HCT116 (cell line): ENCODE measurements at regions not wholly inside any gene's neighbourhood (a gene's known extent, or its start where the extent isn't known, plus 50 kb on each side); places are given as distances from the start of the nearest gene placed in this dataset.

Experiments
- ATAC-seq: fragments of 200-7000 bp; cut with Tn5 transposase; 2 replicates; pipeline ENCODE4 v1.9.1; 2020; ENCODE audit warnings: mild to moderate bottlenecking, moderate library complexity
- BruUV-seq: library from RNA; stranded (reverse); fragments of 400-500 nt; replicated peaks from 2 replicates; lab custom pipeline; 2021; lab: Mats Ljungman, UMichigan
- CTCF ChIA-PET: fragments of 300-600 bp; sonication (Branson Sonifier 250); formaldehyde crosslinking; loops from one replicate; lab custom pipeline; 2021; ENCODE audit warnings: antibody characterized with exemption; lab: Charles Lee
- POLR2A ChIA-PET: fragments of 300-600, 350-600 bp; sonication (Branson Sonifier 250); formaldehyde crosslinking; loops from one replicate; lab custom pipeline; 2021; ENCODE audit warnings: antibody characterized with exemption; lab: Charles Lee
- RAD21 ChIA-PET, 2 experiments: fragments of 300-600 bp; sonication (Branson Sonifier 250); formaldehyde crosslinking; loops; one replicate each; lab custom pipeline; 2023; ENCODE audit warnings: low total read pairs in 2 of 2; ENCODE audit not compliant: uncharacterized antibody in 2 of 2, unreplicated experiment in 2 of 2, low non-redundant PET in 1 of 2; lab: Charles Lee
- DNase-seq: peaks from one replicate; pipeline ENCODE4 v3.0.0-alpha.2; 2010; ENCODE audit warnings: low read depth, low spot score
- H2AFZ ChIP-seq: fragments of 200-600 bp; shearing (Covaris generic), sonication (generic); 2 replicates; pipeline ENCODE4 v1.6.1; 2017; ENCODE audit warnings: low read depth, mixed run types, mixed read lengths, antibody characterized with exemption, low read length; ENCODE audit not compliant: poor library complexity, severe bottlenecking
- H3K27ac ChIP-seq: 2 replicates; pipeline ENCODE4 v1.5.1; 2012; ENCODE audit warnings: low read depth, low read length
- H3K27me3 ChIP-seq: fragments of 200-600 bp; sonication (generic); 2 replicates; pipeline ENCODE4 v1.6.1; 2016; ENCODE audit warnings: mixed run types, low read length, mixed read lengths; ENCODE audit not compliant: insufficient read depth
- H3K36me3 ChIP-seq, 2 experiments: fragments of 200-500 bp in 1 of 2; fragments of 200-600 bp in 1 of 2; sonication (Bioruptor generic) in 1 of 2; sonication (generic) in 1 of 2; 2 replicates each; pipeline versions ENCODE4 v1.5.1 to v1.6.1; 2014 to 2016; ENCODE audit warnings: low read length in 2 of 2, inconsistent platforms in 1 of 2, mixed read lengths in 1 of 2, mixed run types in 1 of 2; ENCODE audit not compliant: insufficient read depth in 2 of 2, control insufficient read depth in 1 of 2
- H3K4me1 ChIP-seq, 2 experiments: fragments of 200-600 bp in 1 of 2; sonication (generic) in 1 of 2; 2 replicates each; pipeline versions ENCODE4 v1.5.1 to v1.6.1; 2012 to 2017; ENCODE audit warnings: low read length in 2 of 2, inconsistent platforms in 1 of 2, mild to moderate bottlenecking in 1 of 2, mixed read lengths in 1 of 2, mixed run types in 1 of 2, moderate library complexity in 1 of 2; ENCODE audit not compliant: insufficient read depth in 2 of 2, control insufficient read depth in 1 of 2
- H3K4me2 ChIP-seq: fragments of 200-600 bp; sonication (generic); 2 replicates; pipeline ENCODE4 v1.6.1; 2017; ENCODE audit warnings: mixed run types, low read length, mixed read lengths
- H3K4me3 ChIP-seq, 2 experiments: fragments of 200-600 bp in 1 of 2; sonication (generic) in 1 of 2; replicated peaks in 1 of 2; 2 replicates each; pipeline ENCODE4 v1.5.1; 2011 to 2016; ENCODE audit warnings: low read length in 2 of 2, control low read depth in 1 of 2, low read depth in 1 of 2, mild to moderate bottlenecking in 1 of 2, mixed read lengths in 1 of 2, mixed run types in 1 of 2
- H3K79me2 ChIP-seq: fragments of 200-600 bp; sonication (generic); 2 replicates; pipeline ENCODE4 v1.6.1; 2017; ENCODE audit warnings: mild to moderate bottlenecking, mixed run types, low read length, moderate library complexity, mixed read lengths; ENCODE audit not compliant: insufficient read depth
- H3K9ac ChIP-seq: fragments of 200-600 bp; sonication (generic); 2 replicates; pipeline ENCODE4 v1.6.1; 2016; ENCODE audit warnings: low read length, mixed read lengths
- H3K9me2 ChIP-seq: fragments of 200-600 bp; sonication (generic), shearing (Covaris generic); 2 replicates; pipeline ENCODE4 v1.6.1; 2017; ENCODE audit warnings: mixed run types, mild to moderate bottlenecking, moderate library complexity; ENCODE audit not compliant: insufficient read depth
- H3K9me3 ChIP-seq, 2 experiments: fragments of 200-500 bp in 1 of 2; fragments of 200-600 bp in 1 of 2; sonication (Bioruptor generic) in 1 of 2; sonication (generic) in 1 of 2; 2 replicates each; pipeline ENCODE4 v1.6.1; 2014 to 2017; ENCODE audit warnings: low read length in 2 of 2, mixed read lengths in 2 of 2, inconsistent platforms in 1 of 2, low read depth in 1 of 2, mild to moderate bottlenecking in 1 of 2, mixed run types in 1 of 2, moderate library complexity in 1 of 2; ENCODE audit not compliant: control insufficient read depth in 1 of 2, insufficient read depth in 1 of 2
- H4K20me1 ChIP-seq: fragments of 200-600 bp; sonication (generic), shearing (Covaris generic); 2 replicates; pipeline ENCODE4 v1.6.1; 2017; ENCODE audit warnings: mixed run types, mild to moderate bottlenecking, moderate library complexity; ENCODE audit not compliant: insufficient read depth
- ATF3 ChIP-seq: IDR thresholded peaks from 2 replicates; pipeline ENCODE4 v1.6.1; 2012
- CBX3 ChIP-seq: IDR thresholded peaks from 2 replicates; pipeline ENCODE4 v1.6.1; 2012; ENCODE audit warnings: low read depth
- CEBPB ChIP-seq: IDR thresholded peaks from 2 replicates; pipeline ENCODE4 v1.6.1; 2012; ENCODE audit warnings: low read depth
- CTCF ChIP-seq, 3 experiments: fragments of 200-600 bp in 1 of 3; sonication (generic) in 1 of 3; IDR thresholded peaks in 2 of 3; conservative IDR thresholded peaks in 1 of 3; 2 replicates each; pipeline ENCODE4 v1.5.1; 2012 to 2017; ENCODE audit warnings: low read depth in 2 of 3, low read length in 2 of 3, antibody characterized with exemption in 1 of 3, borderline replicate concordance in 1 of 3, control low read depth in 1 of 3, mild to moderate bottlenecking in 1 of 3, mixed read lengths in 1 of 3, mixed run types in 1 of 3, moderate library complexity in 1 of 3; ENCODE audit not compliant: insufficient read depth in 1 of 3
- EGR1 ChIP-seq: IDR thresholded peaks from 2 replicates; pipeline ENCODE4 v1.6.1; 2012; ENCODE audit warnings: low read depth
- ELF1 ChIP-seq: IDR thresholded peaks from 2 replicates; pipeline ENCODE4 v1.6.1; 2012; ENCODE audit warnings: low read depth, borderline replicate concordance
- EZH2 ChIP-seq: fragments of 200-600 bp; sonication (generic); IDR thresholded peaks from 2 replicates; pipeline ENCODE4 v1.6.1; 2017; ENCODE audit warnings: antibody characterized with exemption, mixed run types
- FOSL1 ChIP-seq: IDR thresholded peaks from 2 replicates; pipeline ENCODE4 v1.6.1; 2012; ENCODE audit warnings: low read depth
- JUND ChIP-seq: IDR thresholded peaks from 2 replicates; pipeline ENCODE4 v1.6.1; 2012
- MAX ChIP-seq: IDR thresholded peaks from 2 replicates; pipeline ENCODE4 v1.6.1; 2012
- POLR2A ChIP-seq: IDR thresholded peaks from 2 replicates; pipeline ENCODE4 v1.7.0; 2011; ENCODE audit warnings: borderline replicate concordance; ENCODE audit not compliant: insufficient read depth, insufficient read length; ENCODE audit errors: extremely low read depth
- POLR2AphosphoS5 ChIP-seq: IDR thresholded peaks from 2 replicates; pipeline ENCODE4 v1.6.1; 2011; ENCODE audit warnings: mild to moderate bottlenecking, low read depth, low read length, moderate library complexity
- SIN3A ChIP-seq: IDR thresholded peaks from 2 replicates; pipeline ENCODE4 v1.6.1; 2012; ENCODE audit warnings: low read depth
- SP1 ChIP-seq: IDR thresholded peaks from 2 replicates; pipeline ENCODE4 v1.6.1; 2012; ENCODE audit warnings: low read depth
- SRF ChIP-seq: IDR thresholded peaks from 2 replicates; pipeline ENCODE4 v1.6.1; 2012; ENCODE audit warnings: low read depth
- ZFX ChIP-seq: fragments of 450-650 bp; IDR thresholded peaks from 2 replicates; pipeline ENCODE4 v1.6.1; 2017
- ZNF274 ChIP-seq: fragments of 200-500 bp; sonication (Bioruptor generic); IDR thresholded peaks from 2 replicates; pipeline ENCODE4 v1.6.1; 2014; ENCODE audit warnings: mild to moderate bottlenecking, low read depth, low read length, inconsistent platforms
- intact Hi-C: fragments of 100-400 bp; cut with micrococcal nuclease; formaldehyde crosslinking; loops from 2 replicates; pipeline ENCODE4 v1.10.0; 2022

GRCh38 chr16:48447428-48447827 lies 62.2 kb upstream of the SIAH1 start:
- Histone ChIP-seq H2AFZ (no peak overlapping the region), H3K4me2 (no peak overlapping the region), H3K9me2 (no peaks in the 10 kb centered on the region), H3K4me1 (peaks cover 7 to 15% of the 10 kb centered on the region in 2 experiments), H3K9ac (no peak overlapping the region), H3K27ac (no peak overlapping the region), H3K9me3 (no peaks in the 10 kb centered on the region), H4K20me1 (no peaks in the 10 kb centered on the region), H3K36me3 (no peaks in the 10 kb centered on the region), H3K4me3 (no peak overlapping the region), H3K79me2 (no peaks in the 10 kb centered on the region), H3K27me3 (no peaks in the 10 kb centered on the region)
- intact Hi-C loops = no loop called here
- DNase-seq = no peak
- POLR2A ChIA-PET = no interaction called here
- TF ChIP-seq JUND = no peak
- no peak for TF ChIP-seq POLR2A
- TF ChIP-seq CEBPB = no peak
- no peak for TF ChIP-seq SRF
- no peak for TF ChIP-seq SIN3A
- TF ChIP-seq ELF1 = no peak
- TF ChIP-seq ATF3 = no peak
- no peak for TF ChIP-seq EZH2
- no peak for TF ChIP-seq SP1
- no peak for TF ChIP-seq POLR2AphosphoS5
- no peak for TF ChIP-seq EGR1
- no peak for TF ChIP-seq ZNF274
- TF ChIP-seq FOSL1 = no peak
- TF ChIP-seq MAX = no peak
- no peak for TF ChIP-seq ZFX
- TF ChIP-seq CTCF (IDR thresholded peaks at IDR 0.05 in 2 of 3, conservative IDR thresholded peaks at IDR 0.05 in 1 of 3; ENCODE audit: borderline replicate concordance in 1 of 3, insufficient read depth in 1 of 3, low read depth in 2 of 3, low read length in 2 of 3) = no peak
- TF ChIP-seq CBX3 = no peak
- ATAC-seq = no peak
- BruUV-seq = no TSS peak
- CTCF ChIA-PET = no interaction called here
- RAD21 ChIA-PET = no interaction called here
